Peyer's patch (tissue), 4 donors: ENCODE measurements at regions not wholly inside any gene's neighbourhood (a gene's known extent, or its start where the extent isn't known, plus 50 kb on each side); places are given as distances from the start of the nearest gene placed in this dataset.
A peak's percentile ranks its signal among the peaks of the same experiment; 100 is the strongest.

Source experiments
- DNase-seq, 3 donors: peaks; one replicate each; pipeline ENCODE4 v3.0.0-alpha.2; 2017 to 2019
- H3K27ac ChIP-seq, 4 donors: fragments of 200-600 bp; sonication (generic); one replicate each; pipeline ENCODE4 v1.5.1; 2016 to 2019
- H3K27me3 ChIP-seq, 2 donors: fragments of 200-600 bp; sonication (generic); one replicate each; pipeline ENCODE4 v1.5.1; 2019
- H3K36me3 ChIP-seq, 3 donors: fragments of 200-600 bp; sonication (generic); one replicate each; pipeline ENCODE4 v1.5.1; 2016 to 2019
- H3K4me1 ChIP-seq, 4 donors: fragments of 200-600 bp; sonication (generic); one replicate each; pipeline ENCODE4 v1.5.1; 2016 to 2019
- H3K4me3 ChIP-seq, 4 donors: fragments of 200-600 bp; sonication (generic); 1 replicate in 3 of 4; 2 replicates in 1 of 4; pipeline ENCODE4 v1.5.1; 2016 to 2019; ENCODE audit warnings: mild to moderate bottlenecking in 1 of 4
- H3K9me3 ChIP-seq, 4 donors: fragments of 200-600 bp; sonication (generic); one replicate each; pipeline ENCODE4 v1.5.1; 2016 to 2019; ENCODE audit warnings: mild to moderate bottlenecking in 1 of 4
- CTCF ChIP-seq, 6 experiments: fragments of 450-650 bp in 4 of 6; fragments of 200-600 bp in 2 of 6; sonication (generic) in 1 of 6; IDR thresholded peaks; one replicate each; pipeline ENCODE4 v1.5.1; 2017 to 2019; ENCODE audit warnings: antibody characterized with exemption in 6 of 6, mild to moderate bottlenecking in 3 of 6, moderate library complexity in 1 of 6
- POLR2A ChIP-seq, 2 donors: fragments of 450-650 bp; IDR thresholded peaks; one replicate each; pipeline ENCODE4 v1.5.1; 2017; ENCODE audit warnings: antibody characterized with exemption in 2 of 2, mild to moderate bottlenecking in 2 of 2, moderate library complexity in 2 of 2

GRCh38 chr6:87791485-87791884 lies 89.5 kb upstream of the AKIRIN2 start:
- Histone ChIP-seq H3K36me3 (no peaks in the 10 kb centered on the region), H3K4me1 (peaks cover 0 to 7% (median 3%) of the 10 kb centered on the region in 4 donors), H3K27ac (peak overlapping the region in 1 of 4 donors; percentile 25), H3K27me3 (no peaks in the 10 kb centered on the region), H3K9me3 (no peaks in the 10 kb centered on the region), H3K4me3 (no peak overlapping the region)
- no peak for DNase-seq
- no peak for TF ChIP-seq POLR2A (IDR thresholded peaks at IDR 0.05)
- no peak for TF ChIP-seq CTCF (IDR thresholded peaks at IDR 0.05)

GRCh38 chr6:87791029-87791428 lies 89.0 kb upstream of the AKIRIN2 start:
- TF ChIP-seq POLR2A (IDR thresholded peaks at IDR 0.05) (no peak), CTCF (IDR thresholded peaks at IDR 0.05) (no peak)
- Histone ChIP-seq H3K4me3 (no peak overlapping the region), H3K27me3 (no peaks in the 10 kb centered on the region), H3K36me3 (no peaks in the 10 kb centered on the region), H3K4me1 (peaks cover 0 to 7% (median 3%) of the 10 kb centered on the region in 4 donors), H3K27ac (peak overlapping the region in 1 of 4 donors; percentile 25), H3K9me3 (no peaks in the 10 kb centered on the region)
- DNase-seq = no peak

- H3K4me3 ChIP-seq = no peak overlapping the region
- DNase-seq = no peak
- H3K36me3 ChIP-seq = no peaks in the 10 kb centered on the region
- TF ChIP-seq POLR2A (IDR thresholded peaks at IDR 0.05) = no peak
- peaks cover 0 to 7% (median 2%) of the 10 kb centered on the region in 4 donors for H3K4me1 ChIP-seq
- no peaks in the 10 kb centered on the region for H3K27me3 ChIP-seq
- H3K27ac ChIP-seq = peak overlapping the region in 1 of 4 donors; percentile 52
- no peaks in the 10 kb centered on the region for H3K9me3 ChIP-seq
Measured at GRCh38 chr6:87789900-87790290, 87.9 kb upstream of the AKIRIN2 start.

- Histone ChIP-seq H3K4me1 (peaks cover 0 to 7% (median 2%) of the 10 kb centered on the region in 4 donors), H3K4me3 (no peak overlapping the region), H3K9me3 (no peaks in the 10 kb centered on the region), H3K27me3 (no peaks in the 10 kb centered on the region), H3K27ac (peak overlapping the region in 1 of 4 donors; percentile 52), H3K36me3 (no peaks in the 10 kb centered on the region)
- peak in 1 of 3 donors; percentile 66 for DNase-seq
- TF ChIP-seq POLR2A (IDR thresholded peaks at IDR 0.05) (no peak), CTCF (IDR thresholded peaks at IDR 0.05) (no peak)
Measured at GRCh38 chr6:87789198-87789899, 87.3 kb upstream of the AKIRIN2 start.

- no peak overlapping the region for H3K4me3 ChIP-seq
- TF ChIP-seq CTCF (IDR thresholded peaks at IDR 0.05) (no peak), POLR2A (IDR thresholded peaks at IDR 0.05) (no peak)
- peaks cover 0 to 7% (median 2%) of the 10 kb centered on the region in 4 donors for H3K4me1 ChIP-seq
- no peak overlapping the region for H3K27ac ChIP-seq
- no peaks in the 10 kb centered on the region for H3K27me3 ChIP-seq
- H3K36me3 ChIP-seq = no peaks in the 10 kb centered on the region
- DNase-seq = no peak
- H3K9me3 ChIP-seq = no peaks in the 10 kb centered on the region
Measured at GRCh38 chr6:87788141-87788540, 86.1 kb upstream of the AKIRIN2 start.

DNA sequence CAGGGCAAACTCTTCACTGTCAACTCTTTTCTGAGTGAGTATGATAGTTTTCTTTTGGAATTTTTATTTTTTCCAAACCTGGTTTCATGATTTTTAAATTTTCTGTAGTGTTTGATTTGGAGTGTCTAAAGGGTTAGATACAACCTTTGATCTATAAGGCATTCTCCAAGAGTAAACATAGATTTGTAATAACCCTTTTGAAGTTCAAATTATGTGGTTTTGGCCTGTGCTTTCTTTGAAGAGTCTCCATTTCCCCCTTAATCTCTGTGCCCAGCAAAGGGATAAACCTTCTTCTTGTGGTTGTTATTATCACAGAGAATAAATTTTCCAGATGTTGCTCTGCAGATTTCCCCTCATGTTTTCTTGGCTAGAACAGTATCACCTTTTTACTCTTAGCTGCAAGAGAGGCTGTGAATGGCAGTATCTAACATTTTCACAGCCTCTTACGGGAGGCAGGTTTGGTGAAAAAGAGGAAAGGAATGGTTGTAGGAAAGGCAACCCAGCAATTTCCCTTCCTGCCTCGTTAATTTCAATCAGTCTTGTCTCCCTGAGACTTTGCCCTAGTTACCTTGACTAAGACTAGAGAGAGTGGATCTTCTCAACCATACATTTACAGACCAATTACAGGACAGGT lies 83.3 kb upstream of the AKIRIN2 start:
- no peak overlapping the region for H3K4me3 ChIP-seq
- H3K4me1 ChIP-seq = peaks cover 0 to 7% (median 0%) of the 10 kb centered on the region in 4 donors
- no peak for DNase-seq
- H3K9me3 ChIP-seq = no peaks in the 10 kb centered on the region
- H3K27ac ChIP-seq = no peak overlapping the region
- H3K36me3 ChIP-seq = no peaks in the 10 kb centered on the region
- no peaks in the 10 kb centered on the region for H3K27me3 ChIP-seq
- TF ChIP-seq POLR2A (IDR thresholded peaks at IDR 0.05) (no peak), CTCF (IDR thresholded peaks at IDR 0.05) (no peak)
